Brain microvascular endothelial cell (primary cell): ENCODE measurements at regions not wholly inside any gene's neighbourhood (a gene's known extent, or its start where the extent isn't known, plus 50 kb on each side); places are given as distances from the start of the nearest gene placed in this dataset.

ENCODE experiments used
- DNase-seq: peaks from one replicate; pipeline ENCODE4 v3.0.0-alpha.2; 2020
- H3K27ac ChIP-seq: fragments of 250-450 bp; sonication (Bioruptor Pico); 2 replicates; pipeline ENCODE4 v1.5.1; 2020; ENCODE audit warnings: mild to moderate bottlenecking, moderate library complexity
- H3K27me3 ChIP-seq: fragments of 250-450 bp; sonication (Bioruptor Pico); replicated peaks from 2 replicates; pipeline ENCODE4 v1.5.1; 2020; ENCODE audit warnings: mild to moderate bottlenecking
- H3K36me3 ChIP-seq: fragments of 250-450 bp; sonication (Bioruptor Pico); replicated peaks from 2 replicates; pipeline ENCODE4 v1.5.1; 2020; ENCODE audit warnings: mild to moderate bottlenecking
- H3K4me3 ChIP-seq: 2 replicates; pipeline ENCODE4 v1.5.1; 2011; ENCODE audit warnings: low read depth, mild to moderate bottlenecking, control low read depth, low read length, moderate library complexity
- in situ Hi-C: cut with HindIII; loops from 2 replicates; pipeline ENCODE4 v1.10.0; 2017; ENCODE audit warnings: low sequenced_read_pairs, low pct_ligation_motif_present
- TF ChIP-seq, protein P1 (sequence below): IDR thresholded peaks from 2 replicates; pipeline ENCODE4 v1.5.1; 2011; ENCODE audit warnings: low read depth, mild to moderate bottlenecking, moderate library complexity, low read length, control low read depth, inconsistent platforms; ENCODE audit errors: missing control alignments

DNA sequence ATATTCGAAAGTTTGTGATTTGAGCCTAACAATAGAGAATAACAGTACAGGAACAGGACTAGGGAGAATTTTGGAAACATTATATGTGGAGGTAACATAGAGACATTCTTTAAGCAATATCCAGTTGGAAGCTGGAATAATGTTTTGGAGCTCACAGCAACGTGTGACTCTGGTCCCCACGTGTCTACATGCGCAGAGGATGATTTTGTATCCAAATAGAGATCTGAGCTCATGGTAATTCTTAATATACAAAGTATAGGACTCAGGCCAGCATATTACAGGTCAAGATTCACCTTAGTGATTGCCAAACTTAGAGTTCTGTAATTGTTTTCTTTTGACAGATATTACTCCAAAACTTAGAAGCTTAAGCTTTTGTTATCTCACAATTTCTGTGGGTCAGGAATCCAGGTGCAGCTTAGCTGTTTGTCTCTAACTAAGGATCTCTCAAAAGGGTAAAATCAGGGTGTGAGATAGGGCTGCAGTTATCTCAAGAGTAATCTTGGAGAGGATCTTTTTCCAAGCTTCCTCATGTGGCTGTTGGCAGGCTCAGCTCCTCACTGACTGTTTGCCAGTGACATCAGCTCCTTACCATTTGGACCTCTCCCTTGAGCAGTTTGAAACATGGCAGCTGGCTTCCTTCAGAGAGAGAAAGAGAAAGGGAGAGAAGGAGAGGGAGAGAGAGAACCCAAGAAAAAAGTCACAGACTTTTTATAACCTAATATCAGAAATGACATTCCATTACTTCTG is 272.0 kb upstream of the ZNF462 start:
- H3K27ac ChIP-seq, result no peak overlapping the region
- H3K36me3 ChIP-seq, result no peaks in the 10 kb centered on the region
- no peak for DNase-seq
- no peaks in the 10 kb centered on the region for H3K27me3 ChIP-seq
- in situ Hi-C loops, result no loop called here
- TF ChIP-seq, protein P1, sequence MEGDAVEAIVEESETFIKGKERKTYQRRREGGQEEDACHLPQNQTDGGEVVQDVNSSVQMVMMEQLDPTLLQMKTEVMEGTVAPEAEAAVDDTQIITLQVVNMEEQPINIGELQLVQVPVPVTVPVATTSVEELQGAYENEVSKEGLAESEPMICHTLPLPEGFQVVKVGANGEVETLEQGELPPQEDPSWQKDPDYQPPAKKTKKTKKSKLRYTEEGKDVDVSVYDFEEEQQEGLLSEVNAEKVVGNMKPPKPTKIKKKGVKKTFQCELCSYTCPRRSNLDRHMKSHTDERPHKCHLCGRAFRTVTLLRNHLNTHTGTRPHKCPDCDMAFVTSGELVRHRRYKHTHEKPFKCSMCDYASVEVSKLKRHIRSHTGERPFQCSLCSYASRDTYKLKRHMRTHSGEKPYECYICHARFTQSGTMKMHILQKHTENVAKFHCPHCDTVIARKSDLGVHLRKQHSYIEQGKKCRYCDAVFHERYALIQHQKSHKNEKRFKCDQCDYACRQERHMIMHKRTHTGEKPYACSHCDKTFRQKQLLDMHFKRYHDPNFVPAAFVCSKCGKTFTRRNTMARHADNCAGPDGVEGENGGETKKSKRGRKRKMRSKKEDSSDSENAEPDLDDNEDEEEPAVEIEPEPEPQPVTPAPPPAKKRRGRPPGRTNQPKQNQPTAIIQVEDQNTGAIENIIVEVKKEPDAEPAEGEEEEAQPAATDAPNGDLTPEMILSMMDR, result no peak
- no peak overlapping the region for H3K4me3 ChIP-seq

DNA sequence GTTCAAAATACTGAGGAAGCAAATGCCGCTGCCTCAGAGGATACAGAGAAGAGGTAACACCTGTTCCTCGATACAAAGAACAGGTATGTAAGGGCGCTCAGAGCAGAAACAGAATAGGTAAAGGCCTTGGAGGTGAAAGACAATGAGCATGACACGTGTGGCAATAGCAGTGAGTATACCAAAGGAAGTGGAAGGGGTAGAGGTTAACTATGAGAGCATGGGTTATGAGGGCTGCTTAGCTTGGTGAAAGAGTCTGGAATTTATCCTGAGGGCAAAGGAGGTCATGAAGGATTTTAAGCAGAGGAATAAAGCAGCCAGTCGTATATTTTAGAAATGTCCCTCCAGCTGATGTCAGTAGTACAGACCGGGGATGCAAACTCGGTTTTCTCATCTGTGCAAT is 269.8 kb upstream of the ZNF462 start:
- no peak overlapping the region for H3K4me3 ChIP-seq
- no peaks in the 10 kb centered on the region for H3K36me3 ChIP-seq
- no peak for DNase-seq
- in situ Hi-C loops, result no loop called here
- TF ChIP-seq, protein P1, result no peak
- no peak overlapping the region for H3K27ac ChIP-seq
- H3K27me3 ChIP-seq, result no peaks in the 10 kb centered on the region

DNA sequence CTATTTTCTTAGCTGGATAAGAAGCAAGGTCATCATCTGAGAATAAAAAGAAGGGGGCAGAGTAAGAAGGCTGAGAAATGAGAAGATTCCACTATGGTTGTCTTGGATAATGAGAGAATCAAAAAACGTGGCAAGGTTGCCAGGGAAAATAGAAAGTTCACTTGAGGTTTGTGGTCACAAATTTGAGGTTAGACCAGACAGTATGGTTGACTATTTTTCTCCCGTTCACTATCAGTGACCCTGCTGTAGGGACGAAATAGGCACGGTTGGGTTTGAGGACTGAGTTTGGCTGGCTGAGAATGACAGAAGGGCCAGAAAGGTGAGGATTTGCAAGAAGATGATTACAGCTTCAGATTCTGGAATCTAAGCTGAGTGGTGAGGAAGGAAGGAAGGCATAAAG is 266.0 kb upstream of the ZNF462 start:
- H3K4me3 ChIP-seq, result no peak overlapping the region
- TF ChIP-seq, protein P1, result no peak
- no peaks in the 10 kb centered on the region for H3K27me3 ChIP-seq
- in situ Hi-C loops, result no loop called here
- no peaks in the 10 kb centered on the region for H3K36me3 ChIP-seq
- no peak overlapping the region for H3K27ac ChIP-seq
- DNase-seq, result no peak

DNA sequence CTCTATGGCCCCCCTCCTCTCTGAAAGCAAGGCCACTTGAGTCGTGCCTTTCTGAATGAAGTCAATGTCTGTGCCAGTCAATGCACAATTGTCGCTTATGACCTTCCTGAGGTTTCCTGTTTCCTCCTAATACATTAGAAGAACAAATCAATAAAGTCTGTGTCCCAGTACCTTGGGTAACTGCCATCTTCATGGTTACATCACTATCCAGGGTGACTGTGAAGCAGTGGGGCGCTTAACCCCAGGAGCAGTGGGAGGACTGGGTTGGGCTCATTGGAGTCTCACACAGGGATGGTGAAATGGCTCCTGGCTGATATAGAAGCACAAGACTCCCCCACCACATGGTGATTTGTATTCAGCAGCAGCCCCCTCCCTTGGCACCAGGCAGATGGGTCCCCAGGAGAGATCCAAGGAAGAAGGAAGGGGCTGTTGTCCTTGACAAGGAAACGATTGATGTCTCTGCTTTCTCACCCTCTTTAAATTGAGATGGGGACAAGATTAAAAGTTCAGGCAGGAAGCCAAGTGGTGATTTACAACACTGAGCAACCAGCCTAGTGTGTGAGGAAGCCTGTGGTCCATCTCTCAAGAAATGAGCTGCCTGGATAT is 261.9 kb upstream of the ZNF462 start:
- in situ Hi-C loops, result no loop called here
- Histone ChIP-seq H3K27me3 (no peaks in the 10 kb centered on the region), H3K4me3 (no peak overlapping the region), H3K27ac (no peak overlapping the region), H3K36me3 (no peaks in the 10 kb centered on the region)
- no peak for DNase-seq
- TF ChIP-seq, protein P1, result no peak

DNA sequence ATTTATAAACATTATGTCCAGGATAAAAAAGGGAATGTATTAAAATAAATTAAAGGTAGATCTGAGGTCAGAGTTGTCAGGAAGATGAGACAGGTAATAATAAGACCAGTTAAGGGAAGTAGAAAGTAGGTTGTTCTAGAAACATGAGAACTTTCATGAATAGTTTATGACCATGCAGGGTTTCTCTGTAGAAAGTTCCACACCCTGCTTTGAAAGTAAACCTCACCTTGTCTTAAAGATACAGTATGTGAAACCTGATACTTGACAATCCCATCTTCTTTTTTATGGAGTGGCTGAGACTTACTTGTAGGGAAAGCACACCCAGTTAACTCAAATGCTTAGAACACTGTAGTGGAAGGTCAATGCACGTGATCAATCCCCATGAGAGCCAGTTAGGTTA is 260.6 kb upstream of the ZNF462 start:
- Histone ChIP-seq H3K36me3 (no peaks in the 10 kb centered on the region), H3K4me3 (no peak overlapping the region), H3K27ac (no peak overlapping the region), H3K27me3 (no peaks in the 10 kb centered on the region)
- TF ChIP-seq, protein P1, result no peak
- no peak for DNase-seq
- in situ Hi-C loops, result no loop called here
